BLaER1 treated with 17β-estradiol and CSF1 and Interleukin-3, amounts not matched to agents 10 nM and 100 nM (cell line): ENCODE measurements at regions not wholly inside any gene's neighbourhood (a gene's known extent, or its start where the extent isn't known, plus 50 kb on each side); places are given as distances from the start of the nearest gene placed in this dataset.

Experiments used
- H3K27ac ChIP-seq, 11 experiments: shearing (Covaris generic); formaldehyde crosslinking; 2 replicates each; pipeline ENCODE4 v1.8.1; 2022
- H3K27me3 ChIP-seq, 11 experiments: shearing (Covaris generic); formaldehyde crosslinking; 2 replicates each; pipeline ENCODE4 v1.8.1; 2022
- H3K36me3 ChIP-seq, 11 experiments: shearing (Covaris generic); formaldehyde crosslinking; 2 replicates each; pipeline ENCODE4 v1.8.1; 2022
- H3K4me1 ChIP-seq, 10 experiments: shearing (Covaris generic); formaldehyde crosslinking; 2 replicates each; pipeline ENCODE4 v1.8.1; 2022
- H3K4me2 ChIP-seq, 11 experiments: shearing (Covaris generic); formaldehyde crosslinking; 2 replicates each; pipeline ENCODE4 v1.8.1; 2022
- H3K4me3 ChIP-seq, 10 experiments: shearing (Covaris generic); formaldehyde crosslinking; 2 replicates each; pipeline ENCODE4 v1.8.1; 2022
- H3K9ac ChIP-seq, 11 experiments: shearing (Covaris generic); formaldehyde crosslinking; 2 replicates each; pipeline ENCODE4 v1.8.1; 2022
- H3K9me3 ChIP-seq, 11 experiments: shearing (Covaris generic); formaldehyde crosslinking; replicated peaks in 1 of 11; 2 replicates each; pipeline ENCODE4 v1.8.1; 2022
- H4K20me1 ChIP-seq, 11 experiments: shearing (Covaris generic); formaldehyde crosslinking; 2 replicates each; pipeline ENCODE4 v1.8.1; 2022
- Cebpa-rat ChIP-seq, 11 experiments: shearing (Covaris generic); IDR thresholded peaks; 2 replicates each; pipeline ENCODE4 v1.8.1; 2022

DNA sequence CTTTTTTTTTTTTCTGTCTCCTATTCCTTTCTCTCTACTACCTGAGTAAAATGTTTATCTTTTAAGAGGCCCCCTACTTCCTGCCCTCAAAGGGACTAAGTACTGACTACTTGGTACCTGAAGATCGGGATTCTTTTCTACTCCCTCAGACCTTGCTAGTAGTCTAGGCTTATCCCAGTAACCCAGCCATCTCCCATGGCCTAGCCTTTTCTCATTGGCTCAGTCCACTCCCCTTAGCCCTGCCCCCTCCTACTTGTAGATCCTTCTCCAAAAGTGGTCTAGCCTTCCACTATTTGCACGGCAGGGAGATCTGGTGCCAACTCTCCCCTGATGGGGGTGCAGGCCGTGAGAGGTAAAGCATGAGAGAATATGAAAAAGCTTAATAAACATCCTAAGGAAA, 133.7 kb downstream of the RCN1 start:
- no peaks in the 10 kb centered on the region for H4K20me1 ChIP-seq
- H3K9ac ChIP-seq = no peak overlapping the region
- no peaks in the 10 kb centered on the region for H3K36me3 ChIP-seq
- no peak overlapping the region for H3K4me2 ChIP-seq
- TF ChIP-seq Cebpa-rat (IDR thresholded peaks at IDR 0.05) = no peak
- no peaks in the 10 kb centered on the region for H3K27me3 ChIP-seq
- no peak overlapping the region for H3K4me3 ChIP-seq
- H3K9me3 ChIP-seq = peaks cover 0 to 4% (median 0%) of the 10 kb centered on the region in 11 experiments; a peak in 2 of 22 replicates
- peaks cover 0 to 9% (median 0%) of the 10 kb centered on the region in 10 experiments; a peak in 1 of 20 replicates for H3K4me1 ChIP-seq
- no peak overlapping the region for H3K27ac ChIP-seq

DNA sequence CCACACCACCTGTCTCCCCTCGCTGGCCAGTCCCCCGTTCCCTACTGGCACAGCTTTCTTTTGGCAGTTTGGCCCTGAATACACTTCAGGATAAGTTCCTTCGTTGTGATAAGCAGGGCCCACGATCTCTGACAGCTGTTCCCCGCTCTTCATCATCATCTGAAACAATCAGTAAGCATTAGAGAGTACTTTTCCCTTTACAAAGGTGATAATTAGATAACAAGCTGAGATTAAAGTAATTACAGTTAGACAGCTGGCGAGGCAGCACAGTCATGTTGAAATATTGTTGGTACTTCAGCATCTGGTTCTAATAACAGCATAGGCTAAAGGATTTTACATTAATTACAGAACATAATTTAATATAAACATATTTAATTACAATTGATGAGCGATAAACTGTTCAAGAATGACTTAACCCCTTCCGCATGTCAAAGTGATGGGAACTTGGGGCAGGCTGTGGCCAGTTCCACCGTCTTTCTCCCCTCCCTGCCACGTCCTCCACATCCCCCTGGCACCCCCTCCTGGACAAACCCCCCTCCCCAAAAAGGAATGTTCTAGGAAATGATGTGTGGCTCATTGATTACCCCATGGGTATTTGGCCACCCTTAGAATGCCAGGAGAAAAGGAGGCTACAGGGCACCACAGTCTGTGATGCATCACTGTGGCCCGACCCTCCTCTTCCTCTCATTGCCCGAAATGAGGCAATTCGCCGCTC, 134.9 kb downstream of the RCN1 start:
- Histone ChIP-seq H3K36me3 (no peaks in the 10 kb centered on the region), H3K27me3 (no peaks in the 10 kb centered on the region), H3K9ac (no peak overlapping the region), H3K27ac (no peak overlapping the region), H3K4me2 (no peak overlapping the region), H3K4me1 (peaks cover 0 to 9% (median 0%) of the 10 kb centered on the region in 10 experiments; a peak in 1 of 20 replicates), H3K9me3 (peaks cover 0 to 4% (median 0%) of the 10 kb centered on the region in 11 experiments; a peak in 2 of 22 replicates), H3K4me3 (no peak overlapping the region), H4K20me1 (no peaks in the 10 kb centered on the region)
- TF ChIP-seq Cebpa-rat (IDR thresholded peaks at IDR 0.05) = no peak

DNA sequence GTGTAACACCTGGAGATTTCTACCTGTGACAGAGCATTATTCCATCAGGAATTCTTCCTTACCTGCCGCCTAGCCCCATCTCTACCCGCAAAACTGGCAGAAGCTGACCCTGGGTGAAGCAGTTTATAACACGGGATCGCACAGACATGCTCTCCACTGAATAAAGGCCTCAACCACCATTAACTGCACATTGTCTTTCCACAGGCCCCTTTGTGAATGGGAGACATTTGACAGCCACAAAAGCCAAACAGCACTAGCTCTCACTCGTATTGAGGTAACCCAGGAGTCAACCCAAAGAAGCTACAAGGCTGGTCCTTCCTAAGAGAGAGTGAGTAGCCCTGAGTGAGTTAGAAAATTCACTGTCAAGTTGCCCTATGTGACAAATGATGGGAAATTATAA, 135.6 kb downstream of the RCN1 start:
- TF ChIP-seq Cebpa-rat (IDR thresholded peaks at IDR 0.05) = no peak
- Histone ChIP-seq H3K27ac (no peak overlapping the region), H4K20me1 (no peaks in the 10 kb centered on the region), H3K9ac (no peak overlapping the region), H3K4me2 (no peak overlapping the region), H3K4me1 (peaks cover 0 to 6% (median 0%) of the 10 kb centered on the region in 10 experiments; a peak in 1 of 20 replicates), H3K27me3 (no peaks in the 10 kb centered on the region), H3K9me3 (peaks cover 0 to 4% (median 0%) of the 10 kb centered on the region in 11 experiments; a peak in 2 of 22 replicates), H3K36me3 (no peaks in the 10 kb centered on the region), H3K4me3 (no peak overlapping the region)

DNA sequence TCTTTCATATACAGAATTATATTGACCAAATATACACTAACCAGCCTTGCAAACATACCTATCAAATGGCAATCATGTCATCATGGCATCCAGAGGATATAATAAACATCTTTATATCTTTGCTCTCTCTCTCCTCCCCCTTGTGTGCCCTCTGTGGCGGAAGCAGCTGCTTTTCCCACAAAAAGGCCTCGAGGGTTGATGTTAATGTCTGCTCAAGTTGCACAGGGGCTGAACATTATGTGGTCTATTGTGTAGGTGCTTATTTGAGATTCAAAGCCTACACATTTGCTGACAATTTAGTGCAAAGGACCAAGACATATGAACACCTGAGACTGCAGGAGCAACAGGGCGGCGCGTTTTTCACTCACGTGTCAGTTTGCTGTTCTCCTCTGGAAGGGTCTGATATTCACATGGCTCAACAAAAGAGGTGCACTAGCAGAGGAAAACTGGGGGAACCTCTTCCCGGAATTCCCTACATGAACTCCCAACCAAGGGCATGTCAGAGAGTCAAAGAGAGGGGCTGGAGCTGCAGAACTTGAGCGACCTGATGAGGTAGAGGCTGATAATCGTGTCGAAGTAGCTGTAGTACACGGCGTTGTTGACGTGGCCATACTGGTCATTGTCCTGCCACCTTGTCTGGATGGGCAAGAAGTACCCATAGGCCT, 138.8 kb downstream of the RCN1 start:
- no peaks in the 10 kb centered on the region for H4K20me1 ChIP-seq
- H3K9me3 ChIP-seq = peaks cover 0 to 4% (median 0%) of the 10 kb centered on the region in 11 experiments; a peak in 2 of 22 replicates
- no peak overlapping the region for H3K9ac ChIP-seq
- H3K27me3 ChIP-seq = no peaks in the 10 kb centered on the region
- no peak overlapping the region for H3K4me3 ChIP-seq
- no peak overlapping the region for H3K4me2 ChIP-seq
- no peak overlapping the region for H3K27ac ChIP-seq
- H3K36me3 ChIP-seq = no peaks in the 10 kb centered on the region
- no peak for TF ChIP-seq Cebpa-rat (IDR thresholded peaks at IDR 0.05)
- H3K4me1 ChIP-seq = no peaks in the 10 kb centered on the region

DNA sequence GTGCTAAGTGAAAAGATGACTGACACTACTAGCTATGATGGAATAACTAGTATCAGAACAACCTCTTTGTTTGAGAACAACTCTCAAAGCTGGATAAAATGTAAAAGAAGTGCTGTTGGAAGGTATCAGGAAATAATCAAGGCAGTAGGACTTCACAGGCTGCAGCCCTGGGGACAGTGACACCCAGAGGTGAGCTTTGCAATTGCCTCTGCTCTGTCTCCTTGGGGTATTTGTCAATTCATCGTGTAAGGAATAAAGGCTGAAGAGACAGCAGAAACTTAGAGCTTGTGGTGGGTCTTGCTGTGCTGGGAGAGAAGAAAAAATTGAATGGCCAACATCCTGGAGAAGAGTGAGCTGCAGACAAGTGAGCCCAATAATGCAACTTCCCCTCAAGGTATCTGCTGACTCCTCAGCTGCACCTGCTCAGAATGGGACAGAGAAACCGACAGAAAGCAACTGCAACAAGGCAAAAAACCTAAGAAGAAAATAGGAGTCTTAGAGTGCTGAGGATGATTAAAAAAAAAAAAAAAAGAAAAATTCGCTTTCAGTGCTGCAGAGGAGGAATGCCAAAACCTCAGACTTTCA, 141.1 kb downstream of the RCN1 start:
- TF ChIP-seq Cebpa-rat (IDR thresholded peaks at IDR 0.05) = no peak
- no peak overlapping the region for H3K9ac ChIP-seq
- H3K4me1 ChIP-seq = no peaks in the 10 kb centered on the region
- no peaks in the 10 kb centered on the region for H3K36me3 ChIP-seq
- no peak overlapping the region for H3K4me2 ChIP-seq
- H3K9me3 ChIP-seq = peaks cover 0 to 4% (median 0%) of the 10 kb centered on the region in 11 experiments; a peak in 2 of 22 replicates
- H3K27ac ChIP-seq = no peak overlapping the region
- H3K4me3 ChIP-seq = no peak overlapping the region
- H4K20me1 ChIP-seq = no peaks in the 10 kb centered on the region
- no peaks in the 10 kb centered on the region for H3K27me3 ChIP-seq

DNA sequence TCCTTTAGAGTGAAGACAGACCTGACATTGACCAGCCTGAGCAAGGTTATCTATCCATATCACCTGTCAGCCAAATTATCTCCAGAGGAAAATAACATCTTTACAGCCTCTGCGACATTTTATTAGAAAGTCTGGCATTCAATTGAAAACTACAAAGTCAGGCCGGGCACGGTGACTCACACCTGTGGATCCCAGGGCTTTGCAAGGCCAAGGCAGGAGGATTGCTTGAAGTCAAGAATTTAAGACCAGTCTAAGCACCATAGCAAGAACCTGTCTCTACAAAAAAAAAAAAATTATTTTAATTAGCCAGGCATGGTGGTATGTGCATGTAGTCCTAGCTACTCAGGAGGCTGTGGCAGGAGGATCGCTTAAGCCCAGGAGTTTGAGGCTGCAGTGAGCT, 141.6 kb downstream of the RCN1 start:
- H3K4me3 ChIP-seq = no peak overlapping the region
- no peaks in the 10 kb centered on the region for H3K4me1 ChIP-seq
- no peaks in the 10 kb centered on the region for H4K20me1 ChIP-seq
- no peak overlapping the region for H3K27ac ChIP-seq
- H3K9me3 ChIP-seq = peaks cover 0 to 4% (median 0%) of the 10 kb centered on the region in 11 experiments; a peak in 2 of 22 replicates
- H3K27me3 ChIP-seq = no peaks in the 10 kb centered on the region
- H3K9ac ChIP-seq = no peak overlapping the region
- H3K36me3 ChIP-seq = no peaks in the 10 kb centered on the region
- TF ChIP-seq Cebpa-rat (IDR thresholded peaks at IDR 0.05) = no peak
- no peak overlapping the region for H3K4me2 ChIP-seq

DNA sequence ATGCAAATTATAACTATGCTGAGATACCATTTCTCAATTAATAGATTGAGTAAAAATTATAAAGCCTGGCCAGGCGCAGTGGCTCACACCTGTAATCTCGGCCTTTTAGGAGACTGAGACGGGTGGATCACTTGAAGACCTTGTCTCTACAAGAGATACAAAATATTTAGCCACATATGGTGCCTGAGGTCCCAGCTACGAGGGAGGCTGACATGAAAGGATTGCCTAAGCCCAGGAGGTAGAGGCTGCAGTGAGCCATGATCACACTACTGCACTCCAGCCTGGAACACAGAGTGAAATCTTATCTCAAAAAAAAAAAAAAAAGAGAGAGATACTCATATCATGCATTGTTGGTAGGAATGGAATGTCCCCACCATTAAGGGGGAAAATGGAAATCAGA, 142.4 kb downstream of the RCN1 start:
- no peaks in the 10 kb centered on the region for H3K4me1 ChIP-seq
- H4K20me1 ChIP-seq = no peaks in the 10 kb centered on the region
- no peak overlapping the region for H3K4me2 ChIP-seq
- no peak for TF ChIP-seq Cebpa-rat (IDR thresholded peaks at IDR 0.05)
- no peak overlapping the region for H3K27ac ChIP-seq
- H3K4me3 ChIP-seq = no peak overlapping the region
- no peak overlapping the region for H3K9ac ChIP-seq
- no peaks in the 10 kb centered on the region for H3K36me3 ChIP-seq
- peaks cover 0 to 1% (median 0%) of the 10 kb centered on the region in 11 experiments; a peak in 1 of 22 replicates for H3K9me3 ChIP-seq
- H3K27me3 ChIP-seq = no peaks in the 10 kb centered on the region

DNA sequence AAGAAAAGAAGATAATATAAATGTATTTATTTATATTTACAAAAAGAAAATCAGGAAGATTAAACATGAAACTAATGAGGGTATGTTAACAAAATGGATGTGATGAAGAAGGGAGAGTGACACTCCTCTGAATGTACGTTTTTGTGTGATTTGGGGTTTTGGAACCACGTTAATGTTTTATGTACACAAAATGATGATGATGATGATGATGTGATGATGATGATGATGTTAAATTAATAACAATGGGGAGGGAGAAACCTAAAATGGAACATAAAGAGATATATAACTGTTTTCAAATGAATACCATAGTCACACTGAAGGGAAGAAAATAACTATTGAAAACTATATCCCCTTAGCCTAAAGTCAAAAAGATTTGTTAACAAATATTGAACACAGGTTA, 143.1 kb downstream of the RCN1 start:
- H4K20me1 ChIP-seq = no peaks in the 10 kb centered on the region
- no peak overlapping the region for H3K4me2 ChIP-seq
- H3K27me3 ChIP-seq = no peaks in the 10 kb centered on the region

DNA sequence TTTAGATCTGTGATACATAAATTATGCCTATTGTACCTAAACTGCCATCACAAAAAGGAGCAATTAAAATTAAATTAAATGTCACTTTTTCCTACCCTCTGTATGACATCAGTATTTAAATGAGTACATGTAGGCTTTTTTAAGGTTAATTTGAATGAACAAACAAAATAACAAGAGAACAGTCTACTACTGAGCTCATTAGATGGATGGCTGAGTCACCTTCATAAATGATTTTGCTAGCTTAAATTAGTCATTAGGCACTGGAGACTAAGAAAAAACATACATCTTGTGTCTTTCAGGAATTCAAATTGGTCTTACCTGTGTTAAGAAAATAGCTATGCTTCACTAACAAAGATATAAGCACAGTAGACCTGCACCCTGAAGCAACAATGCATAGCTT, 153.6 kb downstream of the RCN1 start:
- H3K9me3 ChIP-seq = no peaks in the 10 kb centered on the region
- H3K4me3 ChIP-seq = no peak overlapping the region
- no peaks in the 10 kb centered on the region for H3K4me1 ChIP-seq
- no peak overlapping the region for H3K4me2 ChIP-seq
- no peak overlapping the region for H3K27ac ChIP-seq
- no peak overlapping the region for H3K9ac ChIP-seq
- TF ChIP-seq Cebpa-rat (IDR thresholded peaks at IDR 0.05) = no peak
- no peaks in the 10 kb centered on the region for H3K27me3 ChIP-seq
- no peaks in the 10 kb centered on the region for H3K36me3 ChIP-seq
- H4K20me1 ChIP-seq = no peaks in the 10 kb centered on the region

More for the DNA sequence above, 143.1 kb downstream of the RCN1 start:
- Histone ChIP-seq H3K36me3 (no peaks in the 10 kb centered on the region), H3K4me1 (no peaks in the 10 kb centered on the region), H3K9ac (no peak overlapping the region), H3K9me3 (no peaks in the 10 kb centered on the region), H3K27ac (no peak overlapping the region), H3K4me3 (no peak overlapping the region)
- TF ChIP-seq Cebpa-rat (IDR thresholded peaks at IDR 0.05) = no peak
